ENCODE measurements at regions not wholly inside any gene's neighbourhood (a gene's known extent, or its start where the extent isn't known, plus 50 kb on each side); places are given as distances from the start of the nearest gene placed in this dataset.

DNA sequence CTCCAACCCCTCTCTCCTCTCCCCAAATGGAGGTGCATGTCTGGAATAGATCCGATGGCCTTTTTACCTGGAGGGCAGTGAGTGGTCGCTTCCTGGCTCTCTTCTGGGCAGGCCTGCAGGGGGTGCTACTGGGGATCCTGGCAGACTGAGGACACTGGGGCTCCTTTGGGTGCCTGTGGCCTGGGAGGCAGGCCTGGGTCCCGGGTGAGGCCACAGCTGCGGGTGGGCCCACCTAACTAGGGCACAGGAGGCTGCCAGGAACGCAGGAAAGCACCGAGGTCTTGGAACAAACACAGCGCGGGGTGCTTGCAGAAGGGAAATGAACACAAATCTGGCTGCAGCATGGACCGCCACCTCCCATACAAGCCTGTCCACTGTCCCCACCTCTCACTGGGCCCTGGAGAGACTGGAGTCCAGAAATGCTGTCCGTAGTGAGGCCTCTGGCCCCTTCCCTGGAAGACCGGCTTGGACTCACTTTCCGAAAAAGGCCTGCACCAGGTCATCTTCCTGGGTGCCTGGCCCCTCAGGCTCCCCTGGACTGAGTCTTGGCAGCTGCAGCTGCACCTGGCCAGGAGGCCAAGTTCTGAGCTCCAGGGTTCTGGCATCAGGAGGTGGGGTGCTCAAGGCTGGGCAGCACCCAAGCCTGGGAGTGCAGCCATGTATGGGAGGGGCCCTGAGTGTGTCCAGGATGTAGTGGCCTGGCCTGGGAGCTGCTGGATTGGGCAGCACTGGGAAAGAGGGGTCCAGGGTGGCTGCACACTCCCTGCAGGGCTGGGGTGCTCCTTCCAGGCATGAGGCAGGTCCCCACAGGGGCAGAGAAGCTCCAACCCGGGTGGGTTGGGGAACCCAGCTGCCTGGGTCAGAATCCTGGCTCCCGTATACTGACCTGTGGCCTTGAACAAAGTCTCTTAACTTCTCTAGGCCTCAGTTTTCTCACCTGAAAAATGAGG, 195.1 kb downstream of the IRF8 start:
- Histone ChIP-seq H3K4me3 (ENCODE audit: insufficient read depth, low read depth, low read length, poor library complexity, severe bottlenecking) (no peak overlapping the region), H3K36me3 (ENCODE audit: control insufficient read depth, insufficient read depth, low read length) (no peaks in the 10 kb centered on the region), H3K9me3 (ENCODE audit: control insufficient read depth, low read length) (no peaks in the 10 kb centered on the region), H3K27ac (ENCODE audit: insufficient read depth, low read length, poor library complexity, severe bottlenecking) (no peak overlapping the region), H3K27me3 (replicated peaks; ENCODE audit: control insufficient read depth, insufficient read depth, low read length, poor library complexity, severe bottlenecking) (no peaks in the 10 kb centered on the region), H3K4me1 (ENCODE audit: control insufficient read depth, insufficient read depth, low read length, poor library complexity, severe bottlenecking) (no peaks in the 10 kb centered on the region)
- DNase-seq: no peak

DNA sequence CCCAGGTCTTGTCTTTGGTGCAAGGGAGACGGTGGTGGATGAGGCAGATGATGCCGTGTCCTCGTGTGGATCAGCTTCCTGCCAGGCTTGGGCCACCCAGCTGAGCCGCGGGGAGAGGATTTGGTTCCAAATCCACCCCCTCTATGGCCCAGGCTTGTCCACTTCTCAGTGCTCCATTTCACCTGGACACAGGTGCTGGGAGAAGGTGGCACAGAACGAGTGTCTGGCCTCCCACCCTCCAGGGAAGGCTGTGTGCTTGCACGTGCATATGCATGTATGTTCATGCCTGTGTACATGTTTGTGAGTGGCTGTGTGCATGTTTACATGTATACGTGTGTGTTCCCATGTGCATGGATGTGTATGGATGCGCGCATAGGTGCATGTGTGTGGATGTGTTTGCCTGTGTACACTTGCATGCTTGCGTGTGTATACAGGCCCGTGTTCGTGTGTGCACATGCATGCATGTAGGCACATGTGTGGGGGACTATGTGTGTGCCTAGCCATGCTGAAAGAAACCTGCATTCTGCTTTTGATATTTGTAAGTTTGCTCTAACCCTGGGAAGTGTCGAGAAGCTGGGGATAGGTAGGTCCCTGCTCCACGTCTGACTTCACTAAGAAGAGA, 196.3 kb downstream of the IRF8 start:
- H3K9me3 ChIP-seq (ENCODE audit: control insufficient read depth, low read length): no peaks in the 10 kb centered on the region
- DNase-seq: no peak
- no peak overlapping the region for H3K27ac ChIP-seq (ENCODE audit: insufficient read depth, low read length, poor library complexity, severe bottlenecking)
- H3K4me3 ChIP-seq (ENCODE audit: insufficient read depth, low read depth, low read length, poor library complexity, severe bottlenecking): no peak overlapping the region
- no peaks in the 10 kb centered on the region for H3K4me1 ChIP-seq (ENCODE audit: control insufficient read depth, insufficient read depth, low read length, poor library complexity, severe bottlenecking)
- no peaks in the 10 kb centered on the region for H3K36me3 ChIP-seq (ENCODE audit: control insufficient read depth, insufficient read depth, low read length)
- H3K27me3 ChIP-seq (replicated peaks; ENCODE audit: control insufficient read depth, insufficient read depth, low read length, poor library complexity, severe bottlenecking): no peaks in the 10 kb centered on the region

DNA sequence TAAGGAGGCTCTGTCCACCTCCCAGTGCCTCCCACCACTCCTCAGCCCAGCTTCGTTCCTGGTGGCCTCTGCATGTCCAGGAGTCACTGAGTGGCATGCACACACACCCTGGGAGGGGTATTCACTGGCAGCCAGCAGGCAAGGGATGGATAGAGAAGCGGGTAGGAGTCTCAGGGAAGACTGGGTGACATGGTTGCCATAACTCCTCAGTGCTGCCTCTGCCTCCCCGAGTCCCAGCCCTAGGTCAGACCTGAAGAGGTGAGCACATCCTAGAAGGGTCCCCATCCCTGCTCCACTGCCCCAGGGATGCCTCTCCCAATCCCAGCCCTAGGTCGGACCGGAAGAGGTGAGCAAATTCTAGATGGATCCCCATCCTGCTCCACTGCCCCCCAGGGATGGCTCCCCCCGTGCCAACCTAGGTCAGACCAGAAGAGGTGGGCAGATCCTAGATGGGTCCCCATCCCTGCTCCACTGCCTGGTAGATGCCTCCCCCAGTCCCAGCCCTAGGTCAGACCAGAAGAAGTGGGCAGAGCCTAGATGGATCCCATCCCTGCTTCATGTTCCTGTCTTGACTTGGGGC, 197.0 kb downstream of the IRF8 start:
- Histone ChIP-seq H3K36me3 (ENCODE audit: control insufficient read depth, insufficient read depth, low read length) (no peaks in the 10 kb centered on the region), H3K27me3 (replicated peaks; ENCODE audit: control insufficient read depth, insufficient read depth, low read length, poor library complexity, severe bottlenecking) (no peaks in the 10 kb centered on the region), H3K27ac (ENCODE audit: insufficient read depth, low read length, poor library complexity, severe bottlenecking) (no peak overlapping the region), H3K4me1 (ENCODE audit: control insufficient read depth, insufficient read depth, low read length, poor library complexity, severe bottlenecking) (no peaks in the 10 kb centered on the region), H3K4me3 (ENCODE audit: insufficient read depth, low read depth, low read length, poor library complexity, severe bottlenecking) (no peak overlapping the region), H3K9me3 (ENCODE audit: control insufficient read depth, low read length) (no peaks in the 10 kb centered on the region)
- no peak for DNase-seq

DNA sequence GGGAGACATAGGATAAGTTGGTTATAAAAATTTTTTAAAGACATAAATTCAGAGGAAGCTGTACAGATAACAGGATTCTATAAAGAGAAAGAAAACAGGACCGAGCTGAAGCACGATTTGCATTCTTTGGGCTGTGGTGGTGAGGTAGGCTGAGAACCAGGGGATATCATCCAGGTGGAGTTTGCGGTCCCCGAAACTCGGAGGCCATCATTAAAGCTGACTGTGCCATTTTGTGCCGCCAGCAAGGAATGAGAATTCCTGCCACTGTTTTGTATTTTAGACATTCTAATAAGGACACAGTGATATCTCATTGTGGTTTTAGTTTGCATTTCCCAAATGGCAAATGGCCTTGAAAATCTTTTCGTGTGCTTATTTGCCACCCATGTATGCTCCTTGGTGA, 197.9 kb downstream of the IRF8 start:
- Histone ChIP-seq H3K4me3 (ENCODE audit: insufficient read depth, low read depth, low read length, poor library complexity, severe bottlenecking) (no peak overlapping the region), H3K4me1 (ENCODE audit: control insufficient read depth, insufficient read depth, low read length, poor library complexity, severe bottlenecking) (no peaks in the 10 kb centered on the region), H3K27ac (ENCODE audit: insufficient read depth, low read length, poor library complexity, severe bottlenecking) (no peak overlapping the region)

DNA sequence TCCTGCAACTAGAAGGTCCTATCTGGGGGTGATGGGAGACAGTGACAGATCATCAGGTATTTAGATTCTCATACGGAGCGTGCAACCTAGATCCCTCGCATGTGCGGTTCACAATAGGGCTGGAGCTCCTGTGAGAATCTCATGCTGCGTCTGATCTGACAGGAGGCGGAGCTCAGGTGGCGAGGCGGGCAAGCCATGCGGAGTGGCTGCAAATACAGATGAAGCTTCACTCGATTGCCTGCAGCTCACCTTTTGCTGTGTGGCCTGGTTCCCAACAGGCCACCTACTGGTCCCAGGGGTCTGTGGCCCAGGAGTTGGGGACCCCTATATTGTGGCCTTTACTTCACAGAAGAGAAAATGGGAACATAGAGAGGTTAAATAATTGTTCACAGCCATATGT, 200.4 kb downstream of the IRF8 start:
- Histone ChIP-seq H3K4me1 (ENCODE audit: control insufficient read depth, insufficient read depth, low read length, poor library complexity, severe bottlenecking) (no peaks in the 10 kb centered on the region), H3K4me3 (ENCODE audit: insufficient read depth, low read depth, low read length, poor library complexity, severe bottlenecking) (no peak overlapping the region), H3K36me3 (ENCODE audit: control insufficient read depth, insufficient read depth, low read length) (no peaks in the 10 kb centered on the region)

More for the DNA sequence above, 197.9 kb downstream of the IRF8 start:
- no peaks in the 10 kb centered on the region for H3K27me3 ChIP-seq (replicated peaks; ENCODE audit: control insufficient read depth, insufficient read depth, low read length, poor library complexity, severe bottlenecking)
- no peaks in the 10 kb centered on the region for H3K36me3 ChIP-seq (ENCODE audit: control insufficient read depth, insufficient read depth, low read length)
- no peaks in the 10 kb centered on the region for H3K9me3 ChIP-seq (ENCODE audit: control insufficient read depth, low read length)
- no peak for DNase-seq

DNA sequence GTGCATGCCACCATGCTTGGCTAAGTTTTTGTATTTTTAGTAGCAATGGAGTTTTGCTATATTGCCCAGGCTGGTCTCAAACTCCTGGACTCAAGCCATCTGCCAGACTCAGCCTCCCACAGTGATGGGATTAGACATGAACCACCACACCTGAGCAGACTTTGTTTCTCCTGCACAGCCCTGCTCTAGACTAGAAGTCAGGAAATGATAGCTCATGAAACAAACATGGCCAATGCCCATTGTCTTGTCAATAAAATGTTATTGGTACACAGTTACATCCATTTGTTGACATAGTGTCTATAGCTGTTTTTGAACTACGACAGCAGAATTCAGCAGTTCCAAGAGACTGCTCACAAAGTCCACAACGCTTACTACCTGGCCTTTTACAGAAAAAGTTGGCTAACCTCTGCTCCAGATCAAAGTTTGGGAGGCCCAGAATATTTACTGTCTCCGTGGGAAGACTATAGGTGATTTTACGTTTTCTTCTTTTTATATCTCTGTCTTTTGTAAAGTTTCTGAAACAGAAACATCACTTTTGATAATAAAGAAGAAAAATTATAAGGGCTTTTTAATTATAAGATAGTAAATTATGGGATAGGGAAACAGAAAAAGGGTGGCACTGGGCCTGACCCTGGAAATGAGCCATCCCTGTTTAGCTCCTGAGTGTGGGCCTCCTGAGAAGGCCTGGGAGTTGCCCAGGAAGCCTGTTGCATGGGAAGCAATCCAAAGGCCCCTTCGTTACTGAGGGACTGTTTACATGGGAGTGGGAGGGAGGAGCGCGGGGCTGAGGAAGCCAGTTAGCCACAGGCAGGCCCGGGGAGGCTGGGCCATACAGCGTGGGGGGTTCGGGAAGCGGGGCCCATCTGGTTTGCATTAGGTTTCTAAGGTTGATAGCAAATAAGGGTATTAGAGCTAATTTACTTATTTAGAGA, 201.5 kb downstream of the IRF8 start:
- H3K9me3 ChIP-seq (ENCODE audit: control insufficient read depth, low read length): no peaks in the 10 kb centered on the region

More for the DNA sequence above, 200.4 kb downstream of the IRF8 start:
- no peak for DNase-seq
- Histone ChIP-seq H3K27me3 (replicated peaks; ENCODE audit: control insufficient read depth, insufficient read depth, low read length, poor library complexity, severe bottlenecking) (no peaks in the 10 kb centered on the region), H3K9me3 (ENCODE audit: control insufficient read depth, low read length) (no peaks in the 10 kb centered on the region), H3K27ac (ENCODE audit: insufficient read depth, low read length, poor library complexity, severe bottlenecking) (no peak overlapping the region)

DNA sequence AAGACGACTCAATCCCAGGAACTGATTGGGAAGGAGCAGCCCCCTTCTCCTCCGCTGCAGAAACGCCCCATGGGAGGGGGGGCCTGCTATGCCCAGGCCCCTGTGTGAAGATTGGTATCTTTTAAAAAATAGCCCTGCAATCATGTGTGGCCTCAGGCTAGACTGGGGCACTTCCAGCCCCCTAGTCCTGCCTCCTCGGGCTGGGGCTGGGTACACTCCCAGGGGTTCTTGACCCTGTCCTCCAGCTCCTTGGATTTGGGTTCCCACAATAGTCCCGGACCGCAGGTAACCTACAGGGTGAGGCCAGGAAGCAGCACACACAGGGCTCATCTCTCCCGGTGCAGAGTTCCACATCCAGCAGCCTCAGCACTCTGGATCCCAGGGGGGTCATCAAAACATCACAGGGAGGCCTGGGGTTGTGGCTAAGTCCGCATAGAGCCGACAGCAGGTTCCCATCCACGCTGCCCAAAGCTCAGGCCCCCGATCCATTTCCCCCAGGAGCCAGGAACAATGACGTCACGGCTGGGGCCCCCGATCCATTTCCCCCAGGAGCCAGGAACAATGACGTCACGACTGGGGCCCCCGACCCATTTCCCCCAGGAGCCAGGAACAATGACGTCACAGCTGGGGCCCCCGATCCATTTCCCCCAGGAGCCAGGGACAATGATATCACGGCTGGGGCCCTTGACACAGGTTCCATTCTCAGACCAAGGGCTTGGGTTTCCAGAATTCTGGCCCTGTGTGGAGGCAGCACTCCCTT, 202.4 kb downstream of the IRF8 start:
- no peaks in the 10 kb centered on the region for H3K27me3 ChIP-seq (replicated peaks; ENCODE audit: control insufficient read depth, insufficient read depth, low read length, poor library complexity, severe bottlenecking)
- H3K27ac ChIP-seq (ENCODE audit: insufficient read depth, low read length, poor library complexity, severe bottlenecking): no peak overlapping the region
- DNase-seq: no peak
- H3K4me3 ChIP-seq (ENCODE audit: insufficient read depth, low read depth, low read length, poor library complexity, severe bottlenecking): no peak overlapping the region
- no peaks in the 10 kb centered on the region for H3K36me3 ChIP-seq (ENCODE audit: control insufficient read depth, insufficient read depth, low read length)
- no peaks in the 10 kb centered on the region for H3K9me3 ChIP-seq (ENCODE audit: control insufficient read depth, low read length)
- no peaks in the 10 kb centered on the region for H3K4me1 ChIP-seq (ENCODE audit: control insufficient read depth, insufficient read depth, low read length, poor library complexity, severe bottlenecking)

More for the DNA sequence above, 201.5 kb downstream of the IRF8 start:
- Histone ChIP-seq H3K27ac (ENCODE audit: insufficient read depth, low read length, poor library complexity, severe bottlenecking) (no peak overlapping the region), H3K4me3 (ENCODE audit: insufficient read depth, low read depth, low read length, poor library complexity, severe bottlenecking) (no peak overlapping the region), H3K4me1 (ENCODE audit: control insufficient read depth, insufficient read depth, low read length, poor library complexity, severe bottlenecking) (no peaks in the 10 kb centered on the region), H3K27me3 (replicated peaks; ENCODE audit: control insufficient read depth, insufficient read depth, low read length, poor library complexity, severe bottlenecking) (no peaks in the 10 kb centered on the region), H3K36me3 (ENCODE audit: control insufficient read depth, insufficient read depth, low read length) (no peaks in the 10 kb centered on the region)
- no peak for DNase-seq

DNA sequence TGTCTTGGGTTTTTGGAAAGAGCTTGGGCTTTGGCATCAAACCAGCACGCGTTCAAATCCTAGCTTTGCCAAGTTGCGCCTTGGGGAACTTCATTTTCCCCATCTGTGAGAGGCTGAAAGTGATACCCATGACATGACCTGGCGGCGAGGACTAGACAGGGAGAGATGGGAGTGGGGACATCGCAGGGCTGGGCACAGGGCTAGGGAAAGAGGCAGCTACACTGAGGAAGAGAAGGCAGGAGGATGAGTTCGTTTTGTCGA, 202.9 kb downstream of the IRF8 start:
- DNase-seq: no peak
- H3K36me3 ChIP-seq (ENCODE audit: control insufficient read depth, insufficient read depth, low read length): no peaks in the 10 kb centered on the region
- no peak overlapping the region for H3K27ac ChIP-seq (ENCODE audit: insufficient read depth, low read length, poor library complexity, severe bottlenecking)
- no peaks in the 10 kb centered on the region for H3K4me1 ChIP-seq (ENCODE audit: control insufficient read depth, insufficient read depth, low read length, poor library complexity, severe bottlenecking)
- H3K4me3 ChIP-seq (ENCODE audit: insufficient read depth, low read depth, low read length, poor library complexity, severe bottlenecking): no peak overlapping the region
- no peaks in the 10 kb centered on the region for H3K27me3 ChIP-seq (replicated peaks; ENCODE audit: control insufficient read depth, insufficient read depth, low read length, poor library complexity, severe bottlenecking)
- no peaks in the 10 kb centered on the region for H3K9me3 ChIP-seq (ENCODE audit: control insufficient read depth, low read length)

DNA sequence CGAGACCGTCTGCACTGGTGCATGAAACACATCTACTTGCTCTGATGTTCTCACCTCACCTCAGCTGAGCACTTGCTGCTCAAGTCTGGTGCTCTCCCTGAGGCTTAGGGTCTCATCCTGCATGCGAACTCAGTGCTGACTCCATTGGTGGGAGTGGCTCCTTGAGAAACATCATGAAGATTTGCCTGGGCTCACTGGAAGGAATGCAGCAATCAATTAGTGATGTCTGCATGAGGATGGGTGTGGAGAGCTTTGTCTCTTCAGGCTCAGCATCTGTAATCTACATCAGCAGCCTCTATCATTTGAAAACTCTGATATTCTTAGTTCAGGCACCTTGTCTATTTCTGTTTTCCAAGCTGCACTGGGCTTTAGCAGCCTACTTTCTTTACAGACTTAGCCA, 204.4 kb downstream of the IRF8 start:
- H3K4me1 ChIP-seq (ENCODE audit: control insufficient read depth, insufficient read depth, low read length, poor library complexity, severe bottlenecking): no peaks in the 10 kb centered on the region
- no peaks in the 10 kb centered on the region for H3K9me3 ChIP-seq (ENCODE audit: control insufficient read depth, low read length)

More for the DNA sequence above, 204.4 kb downstream of the IRF8 start:
- no peak for DNase-seq
- no peaks in the 10 kb centered on the region for H3K27me3 ChIP-seq (replicated peaks; ENCODE audit: control insufficient read depth, insufficient read depth, low read length, poor library complexity, severe bottlenecking)
- no peak overlapping the region for H3K4me3 ChIP-seq (ENCODE audit: insufficient read depth, low read depth, low read length, poor library complexity, severe bottlenecking)
- H3K27ac ChIP-seq (ENCODE audit: insufficient read depth, low read length, poor library complexity, severe bottlenecking): no peak overlapping the region
- H3K36me3 ChIP-seq (ENCODE audit: control insufficient read depth, insufficient read depth, low read length): no peaks in the 10 kb centered on the region
